H9 (cell line): ENCODE measurements at regions not wholly inside any gene's neighbourhood (a gene's known extent, or its start where the extent isn't known, plus 50 kb on each side); places are given as distances from the start of the nearest gene placed in this dataset.

ENCODE experiments used
- DNase-seq: peaks from one replicate; pipeline ENCODE4 v3.0.0-alpha.2; 2017
- H2AFZ ChIP-seq: one replicate; pipeline ENCODE4 v1.6.1; 2013; ENCODE audit warnings: mild to moderate bottlenecking, low read length, control low read depth, moderate library complexity
- H2AK5ac ChIP-seq: 2 replicates; pipeline ENCODE4 v1.6.1; 2013; ENCODE audit warnings: low read length, control low read depth, mixed read lengths; ENCODE audit not compliant: insufficient read length
- H2BK120ac ChIP-seq: one replicate; pipeline ENCODE4 v1.6.1; 2013; ENCODE audit warnings: low read depth, mild to moderate bottlenecking, low read length, control low read depth, inconsistent platforms; ENCODE audit not compliant: poor library complexity, severe bottlenecking
- H2BK12ac ChIP-seq: 2 replicates; pipeline ENCODE4 v1.6.1; 2013; ENCODE audit warnings: low read length, control low read depth, mixed read lengths, low read depth; ENCODE audit not compliant: insufficient read length
- H2BK15ac ChIP-seq: 2 replicates; pipeline ENCODE4 v1.6.1; 2013; ENCODE audit warnings: low read depth, low read length, control low read depth
- H2BK20ac ChIP-seq: one replicate; pipeline ENCODE4 v1.6.1; 2013; ENCODE audit warnings: low read depth, mild to moderate bottlenecking, low read length, control low read depth, inconsistent platforms; ENCODE audit not compliant: poor library complexity, severe bottlenecking
- H2BK5ac ChIP-seq: 2 replicates; pipeline ENCODE4 v1.6.1; 2013; ENCODE audit warnings: low read length, control low read depth, mixed read lengths; ENCODE audit not compliant: insufficient read length
- H3K14ac ChIP-seq: 2 replicates; pipeline ENCODE4 v1.6.1; 2013; ENCODE audit warnings: low read length, control low read depth; ENCODE audit not compliant: insufficient read depth
- H3K18ac ChIP-seq: 2 replicates; pipeline ENCODE4 v1.6.1; 2013; ENCODE audit warnings: low read depth, mild to moderate bottlenecking, mixed read lengths, low read length, control low read depth; ENCODE audit not compliant: insufficient read length
- H3K23ac ChIP-seq: 2 replicates; pipeline ENCODE4 v1.6.1; 2013; ENCODE audit warnings: low read length, control low read depth, mixed read lengths, low read depth; ENCODE audit not compliant: insufficient read length
- H3K23me2 ChIP-seq: 2 replicates; pipeline ENCODE4 v1.6.1; 2013; ENCODE audit warnings: low read depth, mild to moderate bottlenecking, mixed read lengths, low read length, control low read depth; ENCODE audit not compliant: insufficient read length, poor library complexity, severe bottlenecking
- H3K27ac ChIP-seq: 2 replicates; pipeline ENCODE4 v1.5.1; 2013; ENCODE audit warnings: low read length, control low read depth, mixed read lengths, low read depth; ENCODE audit not compliant: insufficient read length
- H3K27me3 ChIP-seq: 2 replicates; pipeline ENCODE4 v1.6.1; 2013; ENCODE audit warnings: low read length, control low read depth, inconsistent platforms; ENCODE audit not compliant: insufficient read depth
- H3K4ac ChIP-seq: 2 replicates; pipeline ENCODE4 v1.6.1; 2013; ENCODE audit warnings: low read depth, mild to moderate bottlenecking, control low read depth, inconsistent platforms, low read length, moderate library complexity
- H3K4me1 ChIP-seq: 2 replicates; pipeline ENCODE4 v1.6.1; 2013; ENCODE audit warnings: low read length, control low read depth, inconsistent platforms; ENCODE audit not compliant: insufficient read depth
- H3K4me2 ChIP-seq: 2 replicates; pipeline ENCODE4 v1.6.1; 2013; ENCODE audit warnings: low read length, control low read depth, mixed read lengths; ENCODE audit not compliant: insufficient read length, insufficient read depth
- H3K56ac ChIP-seq: 2 replicates; pipeline ENCODE4 v1.6.1; 2013; ENCODE audit warnings: low read depth, mild to moderate bottlenecking, mixed read lengths, low read length, control low read depth; ENCODE audit not compliant: insufficient read length
- H3K79me1 ChIP-seq: 2 replicates; pipeline ENCODE4 v1.6.1; 2013; ENCODE audit warnings: low read depth, mild to moderate bottlenecking, moderate library complexity, low read length, control low read depth, inconsistent platforms; ENCODE audit not compliant: insufficient read depth, poor library complexity, severe bottlenecking
- H3K79me2 ChIP-seq: 2 replicates; pipeline ENCODE4 v1.6.1; 2013; ENCODE audit warnings: low read length, control low read depth, inconsistent platforms; ENCODE audit not compliant: insufficient read depth
- H3K9ac ChIP-seq: 2 replicates; pipeline ENCODE4 v1.6.1; 2013; ENCODE audit warnings: low read length, control low read depth, mixed read lengths; ENCODE audit not compliant: insufficient read length; ENCODE audit errors: extremely low read depth
- H3K9me3 ChIP-seq: one replicate; pipeline ENCODE4 v1.6.1; 2013; ENCODE audit warnings: low read depth, low read length, inconsistent platforms; ENCODE audit not compliant: control insufficient read depth
- H3T11ph ChIP-seq: one replicate; pipeline ENCODE4 v1.6.1; 2013; ENCODE audit warnings: mild to moderate bottlenecking, low read length, control low read depth, inconsistent platforms
- H4K20me1 ChIP-seq: one replicate; pipeline ENCODE4 v1.6.1; 2013; ENCODE audit not compliant: control insufficient read depth, insufficient read length, insufficient read depth
- H4K5ac ChIP-seq: 2 replicates; pipeline ENCODE4 v1.6.1; 2013; ENCODE audit warnings: low read depth, mild to moderate bottlenecking, mixed read lengths, low read length, control low read depth; ENCODE audit not compliant: insufficient read length
- H4K8ac ChIP-seq: replicated peaks from 2 replicates; pipeline ENCODE4 v1.6.1; 2013; ENCODE audit warnings: low read length, control low read depth, mixed read lengths, low read depth; ENCODE audit not compliant: insufficient read length
- H4K91ac ChIP-seq: 2 replicates; pipeline ENCODE4 v1.6.1; 2013; ENCODE audit warnings: low read depth, mild to moderate bottlenecking, moderate library complexity, mixed read lengths, low read length, control low read depth; ENCODE audit not compliant: insufficient read length
- H3K27ac Mint-ChIP-seq, 3 experiments: 2 replicates in 2 of 3; 3 replicates in 1 of 3; pipeline ENCODE4 v1.8.0; 2020 to 2021; ENCODE audit warnings: mixed read lengths in 3 of 3, mild to moderate bottlenecking in 1 of 3, moderate library complexity in 1 of 3
- H3K27me3 Mint-ChIP-seq: 2 replicates; pipeline ENCODE4 v1.8.0; 2021; ENCODE audit warnings: low read depth, mild to moderate bottlenecking, moderate library complexity, mixed read lengths
- H3K36me3 Mint-ChIP-seq, 3 experiments: 2 replicates in 2 of 3; 3 replicates in 1 of 3; pipeline ENCODE4 v1.8.0; 2020 to 2021; ENCODE audit warnings: low read depth in 3 of 3, mixed read lengths in 3 of 3; ENCODE audit not compliant: insufficient read depth in 1 of 3
- H3K4me1 Mint-ChIP-seq, 2 experiments: 2 replicates each; pipeline ENCODE4 v1.8.0; 2020; ENCODE audit warnings: mixed read lengths in 2 of 2
- H3K4me3 Mint-ChIP-seq, 2 experiments: 2 replicates in 1 of 2; 3 replicates in 1 of 2; pipeline ENCODE4 v1.8.0; 2020 to 2021; ENCODE audit warnings: mild to moderate bottlenecking in 2 of 2, mixed read lengths in 2 of 2, moderate library complexity in 1 of 2
- H3K9me3 Mint-ChIP-seq, 2 experiments: 2 replicates in 1 of 2; 3 replicates in 1 of 2; pipeline ENCODE4 v1.8.0; 2020; ENCODE audit warnings: mild to moderate bottlenecking in 2 of 2, mixed read lengths in 2 of 2, moderate library complexity in 1 of 2
- CTCF ChIP-seq: fragments of 200-600 bp; sonication (generic); conservative IDR thresholded peaks from 3 replicates; pipeline ENCODE4 v1.8.0; 2021; ENCODE audit warnings: antibody characterized with exemption, mild to moderate bottlenecking
- WGBS: extraction: QIAGEN DNeasy Blood & Tissue Kit; methylation state at CpG from one replicate; pipeline ENCODE4 v1.1.7; 2013; ENCODE audit warnings: missing lambda C conversion rate, low lambda C conversion rate, mixed read lengths; ENCODE audit not compliant: insufficient read length; ENCODE audit errors: extremely low coverage; 5-methylcytosine and 5-hydroxymethylcytosine counted together

GRCh38 chr9:32884482-32884881, 101.1 kb downstream of the TMEM215 start:
- Histone ChIP-seq H4K5ac (no peak overlapping the region), H2BK20ac (no peak overlapping the region), H3K4me1 (no peaks in the 10 kb centered on the region), H4K91ac (no peak overlapping the region), H3K9ac (no peak overlapping the region), H4K8ac (no peak overlapping the region), H3K56ac (no peak overlapping the region), H3K4ac (no peak overlapping the region), H3K18ac (no peak overlapping the region), H2BK120ac (no peak overlapping the region), H2BK5ac (no peak overlapping the region), H3K14ac (no peak overlapping the region), H2AK5ac (no peak overlapping the region), H3K9me3 (no peaks in the 10 kb centered on the region), H2BK12ac (no peak overlapping the region), H3T11ph (no peak overlapping the region), H3K27ac (no peak overlapping the region), H2AFZ (no peak overlapping the region), H3K23ac (no peak overlapping the region), H3K27me3 (no peaks in the 10 kb centered on the region), H3K4me2 (no peak overlapping the region), H3K79me2 (no peaks in the 10 kb centered on the region), H2BK15ac (no peak overlapping the region), H3K79me1 (no peaks in the 10 kb centered on the region), H4K20me1 (no peaks in the 10 kb centered on the region), H3K23me2 (no peaks in the 10 kb centered on the region)
- WGBS = no CpG with 5 or more reads among the region's 1 CpG
- Mint-ChIP-seq H3K27me3 (no peaks in the 10 kb centered on the region; the same call in 1 of the 2 replicates), H3K27ac (no peak overlapping the region), H3K4me3 (no peak overlapping the region), H3K36me3 (no peaks in the 10 kb centered on the region; a peak in 1 of 7 replicates), H3K4me1 (peaks cover 1% of the 10 kb centered on the region in 2 experiments), H3K9me3 (no peaks in the 10 kb centered on the region)
- no peak for DNase-seq
- TF ChIP-seq CTCF = no peak
